ENCODE measurements at regions not wholly inside any gene's neighbourhood (a gene's known extent, or its start where the extent isn't known, plus 50 kb on each side); places are given as distances from the start of the nearest gene placed in this dataset.

DNA sequence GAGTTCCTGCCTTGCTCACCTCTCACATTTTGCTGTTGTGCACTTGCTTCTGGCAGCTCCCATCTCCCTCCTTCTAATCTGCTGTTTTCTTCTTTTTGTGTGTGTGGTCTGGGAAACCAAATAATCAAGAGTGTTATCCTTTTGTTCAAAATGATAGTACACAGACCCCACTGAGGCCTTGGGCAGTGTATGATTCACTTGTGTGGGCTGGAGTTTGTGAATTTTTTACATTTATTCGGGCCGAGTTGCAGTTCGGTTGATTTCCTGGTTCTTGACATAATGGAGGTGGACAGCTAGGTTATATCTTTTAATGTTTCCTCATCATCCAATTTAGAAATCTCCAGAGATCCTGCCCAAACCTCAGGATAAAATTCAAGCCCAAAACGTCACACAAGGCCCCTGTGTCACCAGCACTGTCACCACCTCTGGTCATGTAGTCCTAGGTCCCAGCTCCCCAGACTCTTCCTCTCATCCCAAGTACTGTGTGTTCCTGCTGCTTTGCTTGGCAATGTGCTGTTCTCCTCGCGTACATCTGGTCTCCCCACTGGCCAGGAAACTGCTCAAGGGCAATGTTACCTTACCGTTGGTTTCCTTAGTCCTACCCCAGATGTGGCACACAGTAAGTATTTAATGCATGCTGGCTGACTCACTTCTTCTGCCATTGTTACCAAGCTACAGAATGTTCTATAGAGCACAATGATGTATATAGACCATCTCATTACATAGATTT is 55.7 kb upstream of the PHACTR2 start:
- peak; percentile 26 for DNase-seq (ENCODE audit: low read depth)

DNA sequence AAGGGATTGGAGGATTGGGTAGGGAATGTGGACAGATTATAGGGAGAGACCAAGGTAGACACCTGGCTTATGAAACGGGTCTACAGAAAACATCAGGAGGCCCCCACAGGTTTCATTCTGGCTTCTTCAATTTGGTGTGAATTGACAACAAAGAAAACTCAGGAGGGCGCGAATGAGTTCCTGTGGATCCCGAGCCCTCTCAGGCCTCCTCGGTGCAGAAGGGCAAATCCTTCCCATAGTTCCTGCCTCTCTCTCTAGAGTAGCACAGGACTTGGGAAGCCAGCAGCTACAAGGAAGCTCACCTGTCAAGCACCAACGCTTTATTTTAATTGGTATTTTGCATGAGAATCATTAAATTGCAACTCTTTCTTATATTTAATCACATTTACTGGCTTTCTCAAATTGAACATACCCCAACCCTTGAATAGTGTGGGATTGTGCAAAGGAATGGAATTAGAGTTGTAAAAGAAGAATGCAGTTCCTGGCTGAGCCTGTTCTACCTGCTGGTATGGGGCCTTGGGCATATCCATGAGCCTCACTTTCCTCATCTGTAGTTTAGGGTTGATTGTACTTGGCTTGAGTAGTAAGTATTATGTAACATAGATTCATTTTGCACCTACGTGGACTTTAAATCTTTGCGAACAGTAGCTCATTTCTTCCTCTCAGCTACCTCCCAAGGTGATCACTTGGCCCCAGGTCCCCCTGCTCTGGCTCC is 56.4 kb upstream of the PHACTR2 start:
- no peak for DNase-seq (ENCODE audit: low read depth)

DNA sequence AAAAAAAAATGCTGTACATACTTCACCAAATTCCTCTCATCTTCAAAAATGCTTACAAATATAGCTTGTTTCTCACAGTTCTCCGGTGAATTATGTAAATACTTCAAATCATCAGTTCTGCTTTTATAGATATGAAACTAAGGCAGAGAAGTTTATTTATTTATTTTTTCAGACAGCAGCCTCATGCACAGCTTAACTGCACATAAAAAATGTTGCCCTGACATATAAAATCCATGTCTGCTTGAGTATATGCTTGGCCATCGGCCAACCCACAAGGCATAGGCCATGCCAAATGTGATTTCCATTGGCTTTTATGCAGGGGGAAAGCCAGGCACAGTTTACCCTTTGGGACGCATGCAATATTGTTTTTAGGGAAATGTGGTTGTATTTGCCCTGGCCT is 57.3 kb upstream of the PHACTR2 start:
- DNase-seq (ENCODE audit: low read depth): no peak

DNA sequence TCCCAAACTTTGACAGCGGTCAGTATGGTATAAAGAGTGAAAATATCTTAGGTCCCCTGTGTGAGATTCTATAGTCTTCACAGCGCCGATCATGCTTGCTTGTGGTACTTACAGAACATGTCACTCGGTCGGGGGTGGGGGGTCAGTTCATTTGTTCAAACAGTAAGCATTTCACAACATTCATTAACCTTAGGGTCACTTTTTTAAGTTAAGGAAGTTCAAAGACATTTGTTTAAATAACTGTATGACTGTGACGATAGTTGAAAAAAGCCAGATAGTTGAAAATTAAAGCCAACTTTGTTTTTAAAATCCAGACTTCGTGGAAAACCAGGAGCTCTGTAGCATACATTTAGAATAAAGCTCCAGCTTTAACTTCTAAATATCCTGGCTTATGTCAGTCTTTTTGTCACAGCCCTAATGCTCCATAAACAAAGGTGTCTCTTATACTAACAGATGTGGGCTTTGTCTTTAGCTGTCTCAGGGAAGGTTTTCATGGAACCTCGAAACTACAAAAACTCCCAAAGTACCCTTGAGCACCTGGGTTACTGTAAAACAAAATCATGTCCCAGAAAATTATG is 57.9 kb upstream of the PHACTR2 start:
- DNase-seq (ENCODE audit: low read depth): no peak

DNA sequence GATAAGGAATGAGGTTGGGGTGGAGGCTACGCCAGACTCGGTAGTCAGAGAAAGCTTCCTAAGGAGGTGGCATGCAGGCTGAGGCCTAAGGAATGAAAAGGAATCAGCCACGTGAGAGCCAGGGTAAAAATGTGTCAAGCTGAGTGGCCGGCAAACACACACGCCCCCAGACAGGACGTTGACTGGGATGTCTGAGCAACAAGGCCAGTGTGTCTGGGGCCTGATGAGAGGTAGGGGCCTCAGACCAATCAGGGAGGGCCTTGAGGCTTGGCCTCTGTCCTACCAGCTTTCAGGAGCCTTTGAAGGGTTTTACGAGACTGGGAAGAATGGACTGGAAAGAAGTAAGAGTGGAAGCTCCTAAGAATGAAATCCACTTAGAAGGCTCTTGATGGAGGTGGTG is 61.0 kb upstream of the PHACTR2 start:
- no peak for DNase-seq (ENCODE audit: low read depth)

DNA sequence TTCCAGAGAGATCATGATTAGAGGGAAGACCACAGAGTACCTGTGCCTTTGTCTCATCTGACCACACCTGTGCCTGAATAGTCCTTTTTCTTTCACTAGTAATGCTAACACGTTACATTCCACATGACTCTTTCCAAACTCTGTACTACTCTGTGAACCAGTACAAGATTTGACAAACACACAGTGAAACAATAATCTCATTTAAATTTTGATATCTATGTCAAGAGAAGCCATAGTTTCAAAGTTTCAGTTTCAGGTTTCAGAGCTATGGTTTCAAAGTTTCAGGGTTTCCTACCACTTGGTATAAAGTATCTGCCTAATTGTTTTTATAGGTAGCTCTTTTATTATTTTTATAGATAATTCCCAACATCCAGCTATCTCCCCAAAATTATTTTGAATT is 62.0 kb upstream of the PHACTR2 start:
- no peak for DNase-seq (ENCODE audit: low read depth)

DNA sequence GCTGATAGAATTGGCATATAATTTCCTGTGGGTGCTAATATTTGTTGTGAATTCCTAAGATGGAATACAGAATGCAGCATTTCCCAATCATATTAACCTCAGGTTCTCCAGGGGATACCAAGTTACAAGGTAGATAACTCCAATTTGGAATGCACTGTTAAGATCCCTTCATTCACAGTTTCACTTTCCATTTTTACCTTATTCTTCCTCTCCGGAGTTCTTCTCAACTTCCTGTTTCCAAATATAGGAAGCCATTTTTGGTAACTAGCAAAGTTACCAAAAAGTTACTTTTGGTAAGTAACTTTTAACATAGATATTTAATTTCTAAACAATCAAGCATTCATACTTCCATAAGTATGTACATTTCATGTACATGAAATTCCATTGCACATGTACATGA is 63.5 kb upstream of the PHACTR2 start:
- no peak for DNase-seq (ENCODE audit: low read depth)

DNA sequence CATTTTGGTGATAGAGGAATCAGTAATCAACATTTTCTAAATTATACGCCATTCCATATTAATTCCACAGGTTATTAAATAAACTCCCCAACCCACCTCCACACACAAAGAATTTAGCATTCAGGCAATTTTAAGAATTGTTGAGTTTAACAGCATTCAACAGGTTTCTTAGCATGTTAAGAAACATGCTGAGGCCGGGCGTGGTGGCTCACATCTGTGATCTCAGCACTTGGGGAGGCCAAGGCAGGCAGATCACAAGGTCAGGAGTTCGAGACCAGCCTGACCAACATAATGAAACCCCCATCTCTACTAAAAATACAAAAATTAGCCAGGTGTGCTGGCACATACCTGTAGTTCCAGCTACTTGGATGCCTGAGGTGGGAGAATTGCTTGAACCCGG is 64.0 kb upstream of the PHACTR2 start:
- DNase-seq (ENCODE audit: low read depth): no peak

DNA sequence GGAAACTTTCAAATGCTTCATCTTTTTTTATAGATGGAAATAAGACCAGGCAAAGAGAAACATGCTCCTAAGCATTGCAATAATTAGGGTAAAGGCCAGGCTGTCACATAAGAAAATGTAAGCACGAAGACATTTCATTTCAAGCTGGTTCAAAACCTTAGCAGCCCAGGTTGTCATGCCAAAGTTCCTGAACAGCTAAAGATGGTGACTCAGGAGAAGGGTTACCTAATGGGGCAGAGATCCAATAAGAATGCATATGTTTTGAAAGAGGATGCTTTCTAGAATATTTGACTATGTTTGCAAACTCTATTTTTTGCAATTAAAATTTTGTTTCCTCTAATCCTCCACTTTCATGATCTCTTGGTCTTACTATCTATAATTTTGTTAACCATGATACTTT is 65.6 kb upstream of the PHACTR2 start:
- DNase-seq (ENCODE audit: low read depth): no peak

DNA sequence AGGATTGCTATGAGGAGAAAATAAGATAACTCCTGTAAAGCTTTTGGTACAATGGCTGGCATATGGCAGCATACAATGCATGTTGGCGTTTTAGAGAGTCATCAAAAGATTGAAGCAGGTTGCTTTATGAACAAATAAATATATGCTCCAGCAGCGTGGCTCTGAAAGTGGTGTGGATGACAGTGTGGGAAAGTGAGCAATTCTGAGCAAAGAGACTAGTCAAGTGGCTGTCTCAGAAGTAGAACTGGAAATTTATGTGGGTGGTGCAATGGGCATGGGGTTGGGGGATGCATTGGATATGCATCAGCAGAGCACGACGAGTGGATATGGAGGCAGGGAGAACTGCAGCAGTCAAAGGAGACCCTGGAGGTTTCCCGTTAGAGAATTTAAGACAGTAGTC is 66.2 kb upstream of the PHACTR2 start:
- DNase-seq (ENCODE audit: low read depth): no peak

DNA sequence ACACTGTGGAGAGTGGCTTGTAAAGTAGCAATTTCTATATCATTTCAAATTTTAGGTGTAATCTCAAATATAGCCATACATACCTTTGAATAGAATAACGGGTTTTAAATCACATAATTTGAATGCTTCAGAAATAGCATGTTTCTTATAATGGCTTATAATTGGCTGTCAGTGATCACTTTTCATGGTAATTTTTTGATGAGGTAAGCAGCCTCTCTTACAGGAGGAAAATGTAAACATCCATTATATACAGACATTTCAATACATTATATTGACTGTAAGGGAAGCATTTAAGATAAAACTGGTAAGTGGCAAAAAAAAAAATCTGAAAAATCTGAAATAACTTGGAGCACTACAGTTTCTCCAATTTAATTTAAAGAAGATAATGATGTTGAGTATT is 67.8 kb upstream of the PHACTR2 start:
- no peak for DNase-seq (ENCODE audit: low read depth)

DNA sequence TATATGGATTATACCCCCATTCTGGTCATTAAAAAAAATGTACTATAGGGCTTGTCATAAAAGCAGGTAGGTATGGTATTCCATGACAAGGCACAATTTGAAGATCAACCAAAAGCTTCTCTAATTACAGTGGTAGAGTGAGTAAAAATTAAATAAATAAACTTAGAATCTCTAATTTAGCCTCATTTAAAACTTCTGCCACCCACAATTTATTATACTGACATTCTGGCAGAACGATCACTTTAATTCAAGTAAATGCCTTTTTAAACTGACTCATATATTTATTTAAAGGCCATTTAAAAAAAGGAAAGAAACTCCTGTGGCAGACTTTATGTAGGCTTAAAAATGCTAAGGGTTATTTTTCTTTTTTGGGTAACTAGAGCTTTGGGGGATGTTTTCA is 68.3 kb upstream of the PHACTR2 start:
- DNase-seq (ENCODE audit: low read depth): no peak

DNA sequence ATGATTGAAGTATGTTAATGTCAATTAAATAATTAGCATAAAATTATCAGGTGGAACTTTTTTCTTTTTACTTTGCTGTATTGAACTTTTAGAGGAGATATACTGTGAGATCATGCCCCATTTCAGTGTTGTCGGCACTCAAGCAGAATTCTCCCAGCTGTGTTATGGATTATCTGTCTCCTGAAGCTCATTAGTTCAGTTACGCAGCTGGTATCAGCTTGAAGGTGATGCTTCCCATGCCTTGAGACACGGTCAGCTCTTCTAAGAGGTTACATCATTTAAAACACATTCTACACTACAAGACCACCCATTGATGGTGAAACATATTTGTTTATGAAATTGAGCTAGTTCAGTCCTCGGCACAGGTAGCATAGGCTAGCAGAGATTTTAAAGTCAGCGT is 68.9 kb upstream of the PHACTR2 start:
- no peak for DNase-seq (ENCODE audit: low read depth)

DNA sequence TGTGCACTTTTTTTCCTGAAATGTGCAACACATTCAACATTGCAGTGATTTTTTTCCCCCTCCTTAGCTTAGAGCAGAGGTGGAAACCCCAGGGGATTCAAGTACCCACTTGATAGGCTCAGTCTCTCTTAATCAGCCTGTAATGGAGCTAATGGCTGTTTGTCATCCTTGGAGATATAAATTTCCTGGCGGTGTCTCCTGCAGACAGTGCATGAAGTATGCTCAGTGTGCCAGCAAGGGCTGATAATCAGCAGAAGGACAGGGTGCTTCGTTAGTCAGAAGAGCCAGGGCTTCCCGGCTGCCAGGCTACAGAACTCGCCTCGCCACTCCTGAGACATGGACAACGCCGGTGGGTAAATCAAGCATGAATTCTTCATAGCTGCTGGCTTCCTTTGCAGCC is 69.8 kb upstream of the PHACTR2 start:
- DNase-seq (ENCODE audit: low read depth): no peak

DNA sequence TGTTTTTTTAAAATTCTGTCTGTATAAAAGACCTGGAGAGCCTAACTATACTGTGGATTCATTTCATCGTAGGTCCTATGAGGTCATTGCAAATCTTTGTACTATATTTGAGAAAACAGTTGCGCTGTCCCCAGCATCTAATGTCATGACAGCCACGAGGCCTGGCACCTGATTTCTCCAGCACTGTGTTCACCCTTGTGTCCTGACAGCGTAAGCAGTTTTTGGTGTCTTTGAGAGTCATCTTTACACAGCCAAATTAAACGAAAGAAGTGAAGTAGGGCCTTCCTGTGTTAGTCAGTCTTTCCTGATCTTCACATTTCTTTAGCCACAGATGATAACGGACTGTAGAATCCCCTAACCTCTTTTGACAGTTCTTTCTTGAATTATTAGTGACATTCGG is 70.6 kb upstream of the PHACTR2 start:
- DNase-seq (ENCODE audit: low read depth): no peak

DNA sequence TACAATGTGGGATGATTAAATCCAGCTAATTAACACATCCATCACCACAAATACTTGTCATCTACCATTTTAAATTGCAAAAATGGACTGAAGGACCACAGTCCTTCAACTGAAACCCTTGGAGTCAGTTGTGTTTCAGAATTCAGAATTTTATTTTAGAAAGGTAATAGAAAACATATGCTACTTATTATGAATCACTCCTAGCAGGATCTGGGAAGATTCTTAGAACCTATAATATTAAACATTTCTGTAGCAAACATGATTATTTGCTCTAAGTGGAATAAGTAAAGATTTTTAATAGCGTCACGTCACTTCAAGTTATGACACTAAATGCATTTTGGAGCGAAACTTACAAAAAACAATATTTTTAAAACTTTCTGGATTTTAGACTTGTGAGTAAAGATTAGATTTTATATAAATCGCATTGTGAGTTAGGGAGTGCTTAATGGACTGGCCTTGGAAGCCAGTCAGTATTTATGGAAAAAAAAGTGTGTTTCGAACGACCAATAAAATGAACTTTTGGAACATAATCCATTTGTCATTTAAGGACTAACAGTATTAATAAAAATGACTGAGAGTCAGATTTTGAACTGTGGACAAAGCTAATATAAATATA is 71.8 kb upstream of the PHACTR2 start:
- DNase-seq (ENCODE audit: low read depth): no peak

DNA sequence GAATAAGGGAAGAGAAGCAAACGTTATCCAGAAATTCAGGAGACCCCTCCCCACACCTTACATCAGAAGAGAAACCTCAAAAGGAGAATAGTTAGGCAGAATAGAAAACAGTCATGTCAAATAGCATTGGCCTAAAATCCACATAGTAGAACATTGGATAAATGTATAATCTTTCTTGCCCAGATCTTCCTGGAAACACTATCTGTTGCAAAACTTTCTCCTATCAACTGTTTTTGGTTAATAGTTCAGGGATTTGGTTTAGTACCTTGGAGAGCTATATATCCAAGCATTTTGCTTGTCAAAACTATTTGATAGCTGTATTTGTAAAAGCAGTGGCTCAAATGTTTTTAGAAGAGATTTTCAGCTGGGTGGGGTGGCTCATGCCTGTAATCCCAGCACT is 74.3 kb upstream of the PHACTR2 start:
- no peak for DNase-seq (ENCODE audit: low read depth)

DNA sequence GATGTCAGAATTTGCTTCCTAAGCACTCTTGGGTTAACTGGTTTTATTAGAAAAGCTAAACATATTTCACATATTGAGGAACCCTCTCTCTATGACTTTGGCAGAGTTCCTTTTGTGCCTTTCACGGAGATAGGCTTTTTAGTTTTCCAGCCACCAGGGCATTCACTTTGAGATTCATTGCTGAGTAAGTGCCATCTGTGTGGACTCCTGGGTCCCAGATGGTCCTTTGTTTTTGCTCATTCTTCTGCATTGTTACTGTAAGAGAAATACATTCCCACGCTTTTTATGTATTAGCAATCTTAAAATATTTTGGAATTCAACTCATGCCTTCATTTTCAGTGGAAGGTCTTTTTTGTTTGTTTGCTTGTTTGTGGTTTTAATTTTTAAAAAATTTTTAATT is 76.3 kb upstream of the PHACTR2 start:
- DNase-seq (ENCODE audit: low read depth): no peak

DNA sequence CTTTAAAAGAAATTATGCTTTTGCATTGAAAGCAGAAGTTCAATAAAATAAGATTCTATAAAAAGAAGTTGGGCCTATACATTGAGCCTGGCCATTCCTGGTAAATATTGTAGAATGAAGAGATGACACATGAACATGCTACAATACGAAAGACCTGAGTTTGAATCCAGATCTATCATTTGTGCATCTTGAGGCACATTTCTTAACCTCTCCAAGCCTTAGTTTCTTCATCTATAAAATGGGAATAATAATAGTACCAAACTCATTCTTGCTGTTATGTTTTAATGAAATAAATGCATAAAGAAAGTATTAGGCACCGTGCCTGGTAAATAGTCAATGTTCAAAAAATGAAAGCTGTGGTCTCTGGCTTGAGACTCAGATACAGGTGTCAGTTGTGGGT is 76.9 kb upstream of the PHACTR2 start:
- no peak for DNase-seq (ENCODE audit: low read depth)

DNA sequence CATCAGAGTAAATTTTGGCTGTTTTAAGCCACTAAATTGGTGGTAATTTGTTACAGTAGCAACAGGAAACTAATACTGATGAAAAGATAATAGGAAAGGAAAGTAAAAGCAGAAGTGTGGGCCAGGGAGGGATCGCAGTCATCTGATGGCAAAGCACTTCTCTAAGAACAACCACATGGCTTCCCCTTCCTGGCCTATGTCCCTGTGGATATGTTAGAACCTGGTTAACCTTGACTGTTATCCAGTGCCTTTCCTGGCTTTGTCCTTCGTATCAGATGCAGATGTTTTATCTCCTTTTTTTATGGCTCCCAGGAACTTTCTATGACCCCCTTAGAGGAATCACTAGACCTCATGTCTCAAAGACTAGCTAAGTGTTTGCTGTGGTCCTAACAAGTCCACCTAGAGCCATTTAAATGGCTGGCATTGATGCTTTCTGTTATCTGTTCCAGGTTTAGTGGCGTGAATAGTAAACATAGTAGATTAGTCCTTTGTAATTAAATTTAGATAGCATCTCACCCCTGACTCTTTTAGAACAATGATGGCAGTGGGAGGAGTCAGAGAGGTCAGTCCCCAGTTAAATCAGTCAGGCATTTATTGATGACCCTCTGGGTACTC is 79.2 kb upstream of the PHACTR2 start:
- DNase-seq (ENCODE audit: low read depth): no peak

DNA sequence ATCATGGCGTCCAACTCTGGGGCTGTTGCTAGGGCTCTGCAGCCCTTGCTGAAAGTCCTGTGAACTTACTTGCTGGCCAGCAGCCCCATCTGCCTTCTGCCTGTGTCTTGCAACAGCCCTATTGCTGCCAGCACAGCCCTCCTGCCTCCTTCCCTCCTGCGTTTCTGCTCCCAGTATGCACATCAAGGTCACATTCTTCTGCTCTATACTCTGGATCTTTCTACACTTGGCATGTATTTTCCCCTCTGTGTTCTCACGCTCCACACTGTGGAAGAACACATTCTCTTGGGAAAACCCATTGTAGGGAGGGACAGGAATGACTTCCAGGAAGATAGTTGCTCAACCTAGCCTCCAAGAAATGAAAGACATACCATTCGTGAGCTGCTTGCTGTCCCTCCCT is 80.9 kb upstream of the PHACTR2 start:
- DNase-seq (ENCODE audit: low read depth): no peak

Measured in HT1080 (cell line).